ENCODE measurements at regions not wholly inside any gene's neighbourhood (a gene's known extent, or its start where the extent isn't known, plus 50 kb on each side); places are given as distances from the start of the nearest gene placed in this dataset.
"Not testable (repeated sequence)": the region's sequence is repeated elsewhere in the genome, so short reads cannot be mapped to it uniquely, and the experiment has no call there.

- no peaks in the 10 kb centered on the region for H3K27me3 ChIP-seq (ENCODE audit: control insufficient read depth, insufficient read depth, low read length)
- H3K27ac ChIP-seq (ENCODE audit: low read length), result no peak overlapping the region
- no peaks in the 10 kb centered on the region for H3K36me3 ChIP-seq (ENCODE audit: control insufficient read depth, low read depth, low read length)
- no peak overlapping the region for H3K9ac ChIP-seq (ENCODE audit: low read length)
- peaks cover 5% of the 10 kb centered on the region for H3K4me1 ChIP-seq (ENCODE audit: control insufficient read depth, low read depth, low read length)
- no peak overlapping the region for H3K4me3 ChIP-seq (ENCODE audit: low read length)
- H3K9me3 ChIP-seq (ENCODE audit: control insufficient read depth, low read depth, low read length), result no peaks in the 10 kb centered on the region
Measured at GRCh38 chr6:16894301-16894700, 133.0 kb upstream of the ATXN1 start.

GRCh38 chr6:16891110-16891509 is 129.8 kb upstream of the ATXN1 start:
- not testable (repeated sequence) for H3K9ac ChIP-seq (ENCODE audit: low read length); H3K9me3 ChIP-seq (ENCODE audit: control insufficient read depth, low read depth, low read length); H3K4me1 ChIP-seq (ENCODE audit: control insufficient read depth, low read depth, low read length); H3K36me3 ChIP-seq (ENCODE audit: control insufficient read depth, low read depth, low read length); H3K27me3 ChIP-seq (ENCODE audit: control insufficient read depth, insufficient read depth, low read length); H3K27ac ChIP-seq (ENCODE audit: low read length); H3K4me3 ChIP-seq (ENCODE audit: low read length)

- Histone ChIP-seq H3K9me3 (ENCODE audit: control insufficient read depth, low read depth, low read length) (no peaks in the 10 kb centered on the region), H3K4me1 (ENCODE audit: control insufficient read depth, low read depth, low read length) (peaks cover 14% of the 10 kb centered on the region), H3K4me3 (ENCODE audit: low read length) (no peak overlapping the region), H3K9ac (ENCODE audit: low read length) (no peak overlapping the region), H3K27me3 (ENCODE audit: control insufficient read depth, insufficient read depth, low read length) (no peaks in the 10 kb centered on the region), H3K27ac (ENCODE audit: low read length) (no peak overlapping the region), H3K36me3 (ENCODE audit: control insufficient read depth, low read depth, low read length) (no peaks in the 10 kb centered on the region)
Measured at GRCh38 chr6:16885411-16886160, 124.3 kb upstream of the ATXN1 start.

GRCh38 chr6:16884526-16884925 is 123.3 kb upstream of the ATXN1 start:
- Histone ChIP-seq H3K9me3 (ENCODE audit: control insufficient read depth, low read depth, low read length) (no peaks in the 10 kb centered on the region), H3K27ac (ENCODE audit: low read length) (no peak overlapping the region), H3K4me1 (ENCODE audit: control insufficient read depth, low read depth, low read length) (peaks cover 14% of the 10 kb centered on the region), H3K27me3 (ENCODE audit: control insufficient read depth, insufficient read depth, low read length) (no peaks in the 10 kb centered on the region), H3K9ac (ENCODE audit: low read length) (no peak overlapping the region), H3K4me3 (ENCODE audit: low read length) (no peak overlapping the region), H3K36me3 (ENCODE audit: control insufficient read depth, low read depth, low read length) (no peaks in the 10 kb centered on the region)

GRCh38 chr6:16883414-16883813 is 122.2 kb upstream of the ATXN1 start:
- no peaks in the 10 kb centered on the region for H3K36me3 ChIP-seq (ENCODE audit: control insufficient read depth, low read depth, low read length)
- no peak overlapping the region for H3K27ac ChIP-seq (ENCODE audit: low read length)
- H3K4me1 ChIP-seq (ENCODE audit: control insufficient read depth, low read depth, low read length), result peaks cover 14% of the 10 kb centered on the region
- H3K27me3 ChIP-seq (ENCODE audit: control insufficient read depth, insufficient read depth, low read length), result no peaks in the 10 kb centered on the region
- H3K4me3 ChIP-seq (ENCODE audit: low read length), result no peak overlapping the region
- no peaks in the 10 kb centered on the region for H3K9me3 ChIP-seq (ENCODE audit: control insufficient read depth, low read depth, low read length)
- H3K9ac ChIP-seq (ENCODE audit: low read length), result no peak overlapping the region

GRCh38 chr6:16882230-16882629 is 121.0 kb upstream of the ATXN1 start:
- H3K4me3 ChIP-seq (ENCODE audit: low read length), result no peak overlapping the region
- peaks cover 14% of the 10 kb centered on the region for H3K4me1 ChIP-seq (ENCODE audit: control insufficient read depth, low read depth, low read length)
- no peaks in the 10 kb centered on the region for H3K36me3 ChIP-seq (ENCODE audit: control insufficient read depth, low read depth, low read length)
- H3K9me3 ChIP-seq (ENCODE audit: control insufficient read depth, low read depth, low read length), result no peaks in the 10 kb centered on the region
- H3K27ac ChIP-seq (ENCODE audit: low read length), result no peak overlapping the region
- no peaks in the 10 kb centered on the region for H3K27me3 ChIP-seq (ENCODE audit: control insufficient read depth, insufficient read depth, low read length)
- no peak overlapping the region for H3K9ac ChIP-seq (ENCODE audit: low read length)

- not testable (repeated sequence) for H3K9ac ChIP-seq (ENCODE audit: low read length); H3K9me3 ChIP-seq (ENCODE audit: control insufficient read depth, low read depth, low read length); H3K36me3 ChIP-seq (ENCODE audit: control insufficient read depth, low read depth, low read length); H3K4me1 ChIP-seq (ENCODE audit: control insufficient read depth, low read depth, low read length); H3K27ac ChIP-seq (ENCODE audit: low read length); H3K4me3 ChIP-seq (ENCODE audit: low read length); H3K27me3 ChIP-seq (ENCODE audit: control insufficient read depth, insufficient read depth, low read length)
Measured at GRCh38 chr6:16876852-16877251, 115.6 kb upstream of the ATXN1 start.

GRCh38 chr6:16876201-16876600 is 114.9 kb upstream of the ATXN1 start:
- H3K27me3 ChIP-seq (ENCODE audit: control insufficient read depth, insufficient read depth, low read length), result no peaks in the 10 kb centered on the region
- no peak overlapping the region for H3K9ac ChIP-seq (ENCODE audit: low read length)
- H3K36me3 ChIP-seq (ENCODE audit: control insufficient read depth, low read depth, low read length), result no peaks in the 10 kb centered on the region
- no peak overlapping the region for H3K4me3 ChIP-seq (ENCODE audit: low read length)
- no peaks in the 10 kb centered on the region for H3K9me3 ChIP-seq (ENCODE audit: control insufficient read depth, low read depth, low read length)
- H3K4me1 ChIP-seq (ENCODE audit: control insufficient read depth, low read depth, low read length), result no peaks in the 10 kb centered on the region
- H3K27ac ChIP-seq (ENCODE audit: low read length), result no peak overlapping the region

- peaks cover 4% of the 10 kb centered on the region for H3K4me1 ChIP-seq (ENCODE audit: control insufficient read depth, low read depth, low read length)
- no peaks in the 10 kb centered on the region for H3K9me3 ChIP-seq (ENCODE audit: control insufficient read depth, low read depth, low read length)
- H3K36me3 ChIP-seq (ENCODE audit: control insufficient read depth, low read depth, low read length), result no peaks in the 10 kb centered on the region
- no peak overlapping the region for H3K4me3 ChIP-seq (ENCODE audit: low read length)
- no peak overlapping the region for H3K9ac ChIP-seq (ENCODE audit: low read length)
- no peak overlapping the region for H3K27ac ChIP-seq (ENCODE audit: low read length)
- H3K27me3 ChIP-seq (ENCODE audit: control insufficient read depth, insufficient read depth, low read length), result no peaks in the 10 kb centered on the region
Measured at GRCh38 chr6:16873698-16874097, 112.4 kb upstream of the ATXN1 start.

GRCh38 chr6:16872543-16873235 is 111.4 kb upstream of the ATXN1 start:
- Histone ChIP-seq H3K9ac (ENCODE audit: low read length) (no peak overlapping the region), H3K4me3 (ENCODE audit: low read length) (no peak overlapping the region), H3K27ac (ENCODE audit: low read length) (no peak overlapping the region), H3K9me3 (ENCODE audit: control insufficient read depth, low read depth, low read length) (no peaks in the 10 kb centered on the region), H3K4me1 (ENCODE audit: control insufficient read depth, low read depth, low read length) (peaks cover 4% of the 10 kb centered on the region), H3K27me3 (ENCODE audit: control insufficient read depth, insufficient read depth, low read length) (no peaks in the 10 kb centered on the region), H3K36me3 (ENCODE audit: control insufficient read depth, low read depth, low read length) (no peaks in the 10 kb centered on the region)

GRCh38 chr6:16871047-16871446 is 109.8 kb upstream of the ATXN1 start:
- Histone ChIP-seq H3K27ac (ENCODE audit: low read length) (no peak overlapping the region), H3K9ac (ENCODE audit: low read length) (no peak overlapping the region), H3K36me3 (ENCODE audit: control insufficient read depth, low read depth, low read length) (no peaks in the 10 kb centered on the region), H3K4me3 (ENCODE audit: low read length) (no peak overlapping the region), H3K27me3 (ENCODE audit: control insufficient read depth, insufficient read depth, low read length) (no peaks in the 10 kb centered on the region), H3K9me3 (ENCODE audit: control insufficient read depth, low read depth, low read length) (no peaks in the 10 kb centered on the region), H3K4me1 (ENCODE audit: control insufficient read depth, low read depth, low read length) (peaks cover 4% of the 10 kb centered on the region)

GRCh38 chr6:16868968-16869367 is 107.7 kb upstream of the ATXN1 start:
- no peak overlapping the region for H3K9ac ChIP-seq (ENCODE audit: low read length)
- H3K36me3 ChIP-seq (ENCODE audit: control insufficient read depth, low read depth, low read length), result no peaks in the 10 kb centered on the region
- H3K27ac ChIP-seq (ENCODE audit: low read length), result no peak overlapping the region
- H3K27me3 ChIP-seq (ENCODE audit: control insufficient read depth, insufficient read depth, low read length), result no peaks in the 10 kb centered on the region
- no peaks in the 10 kb centered on the region for H3K9me3 ChIP-seq (ENCODE audit: control insufficient read depth, low read depth, low read length)
- peaks cover 4% of the 10 kb centered on the region for H3K4me1 ChIP-seq (ENCODE audit: control insufficient read depth, low read depth, low read length)
- no peak overlapping the region for H3K4me3 ChIP-seq (ENCODE audit: low read length)
